ENCODE measurements at regions not wholly inside any gene's neighbourhood (a gene's known extent, or its start where the extent isn't known, plus 50 kb on each side); places are given as distances from the start of the nearest gene placed in this dataset.

GRCh38 chr11:106234794-106235193, 157.3 kb downstream of the AASDHPPT start (continued):
- no peak for TF ChIP-seq TRIM24 (CRISPR knock-in tag; IDR thresholded peaks at IDR 0.05)

GRCh38 chr11:106236295-106236694, 158.8 kb downstream of the AASDHPPT start:
- H3K4me1 ChIP-seq (ENCODE audit: insufficient read depth, low read length): no peaks in the 10 kb centered on the region
- 53% methylated on average over 2 of the region's 2 CpGs for WGBS (ENCODE audit: low lambda C conversion rate)
- POLR2A ChIA-PET: no interaction called here

More at GRCh38 chr11:106236295-106236694, 158.8 kb downstream of the AASDHPPT start:
- no peaks in the 10 kb centered on the region for H4K20me1 ChIP-seq (ENCODE audit: insufficient read depth, low read length)
- BruUV-seq (replicated peaks): no TSS peak
- no peak overlapping the region for H3K9ac ChIP-seq (ENCODE audit: insufficient read depth, low read depth, low read length)
- H2AFZ ChIP-seq (ENCODE audit: low read length): no peak overlapping the region
- H3K4me2 ChIP-seq (ENCODE audit: low read depth, low read length): no peak overlapping the region
- in situ Hi-C loops (cut with HindIII; ENCODE audit: extremely low pct_ligation_motif_present, low pct_unique_long_range_greater_than_20kb) (no loop called here), intact Hi-C loops (cut with micrococcal nuclease; ENCODE audit: unreplicated experiment) (no loop called here)
- no peaks in the 10 kb centered on the region for H3K79me2 ChIP-seq (ENCODE audit: insufficient read depth, low read length)
- no peak for FAIRE-seq
- no peak overlapping the region for H3K4me3 ChIP-seq (replicated peaks in 1 of 3; ENCODE audit: insufficient read depth in 1 of 3, low read depth in 2 of 3, low read length in 3 of 3)
- no peak for TF ChIP-seq ZNF841 (CRISPR knock-in tag; IDR thresholded peaks at IDR 0.05; ENCODE audit: borderline replicate concordance)
- peak; percentile 54 for TF ChIP-seq ATF7 (IDR thresholded peaks at IDR 0.05)
- no peak for TF ChIP-seq ATF7 (CRISPR knock-in tag; IDR thresholded peaks at IDR 0.05)
- no peak for TF ChIP-seq GMEB1 (CRISPR knock-in tag; IDR thresholded peaks at IDR 0.05; ENCODE audit: borderline replicate concordance)
- peaks cover 52% of the 10 kb centered on the region for H3K9me3 ChIP-seq (ENCODE audit: low read length)
- no peak overlapping the region for H3K27ac ChIP-seq (ENCODE audit: extremely low read length, insufficient read depth, low read length)
- CTCF ChIA-PET (ENCODE audit: low intra/inter-chr PET ratio, low total read pairs): no interaction called here
- ATAC-seq: no peak
- no peaks in the 10 kb centered on the region for H3K36me3 ChIP-seq (replicated peaks in 1 of 2; ENCODE audit: control insufficient read depth in 1 of 2, insufficient read depth in 2 of 2, low read length in 2 of 2)
- no peak for DNase-seq (ENCODE audit: low spot score)
- H3K27me3 ChIP-seq (ENCODE audit: control insufficient read depth in 1 of 2, insufficient read depth in 2 of 2, low read length in 2 of 2): no peaks in the 10 kb centered on the region
